B cell (primary cell): ENCODE measurements at regions not wholly inside any gene's neighbourhood (a gene's known extent, or its start where the extent isn't known, plus 50 kb on each side); places are given as distances from the start of the nearest gene placed in this dataset.

Experiments used
- CTCF ChIP-seq: fragments of 200-600 bp; IDR thresholded peaks from one replicate; pipeline ENCODE4 v1.8.0; 2022; ENCODE audit warnings: antibody characterized with exemption, mild to moderate bottlenecking
- EZH2 ChIP-seq: IDR thresholded peaks from 2 replicates; pipeline ENCODE4 v1.6.1; 2012; ENCODE audit warnings: borderline replicate concordance, low read depth, mild to moderate bottlenecking, moderate library complexity, low read length; ENCODE audit not compliant: insufficient read depth, poor library complexity, severe bottlenecking

- TF ChIP-seq CTCF (no peak), EZH2 (no peak)
Observed at GRCh38 chr13:111021270-111021669, 93.8 kb upstream of the ARHGEF7 start.
